ENCODE measurements at regions not wholly inside any gene's neighbourhood (a gene's known extent, or its start where the extent isn't known, plus 50 kb on each side); places are given as distances from the start of the nearest gene placed in this dataset.

GRCh38 chr2:238587776-238588660 is 161.3 kb downstream of the ASB1 start:
- H3K4me3 ChIP-seq (ENCODE audit: low read length): no peak overlapping the region
- no peaks in the 10 kb centered on the region for H3K79me2 ChIP-seq (ENCODE audit: low read length)
- H3K27me3 ChIP-seq (ENCODE audit: low read depth, low read length): no peaks in the 10 kb centered on the region
- TF ChIP-seq EZH2phosphoT487 (IDR thresholded peaks at IDR 0.05; ENCODE audit: low read depth): no peak
- TF ChIP-seq, protein P1, sequence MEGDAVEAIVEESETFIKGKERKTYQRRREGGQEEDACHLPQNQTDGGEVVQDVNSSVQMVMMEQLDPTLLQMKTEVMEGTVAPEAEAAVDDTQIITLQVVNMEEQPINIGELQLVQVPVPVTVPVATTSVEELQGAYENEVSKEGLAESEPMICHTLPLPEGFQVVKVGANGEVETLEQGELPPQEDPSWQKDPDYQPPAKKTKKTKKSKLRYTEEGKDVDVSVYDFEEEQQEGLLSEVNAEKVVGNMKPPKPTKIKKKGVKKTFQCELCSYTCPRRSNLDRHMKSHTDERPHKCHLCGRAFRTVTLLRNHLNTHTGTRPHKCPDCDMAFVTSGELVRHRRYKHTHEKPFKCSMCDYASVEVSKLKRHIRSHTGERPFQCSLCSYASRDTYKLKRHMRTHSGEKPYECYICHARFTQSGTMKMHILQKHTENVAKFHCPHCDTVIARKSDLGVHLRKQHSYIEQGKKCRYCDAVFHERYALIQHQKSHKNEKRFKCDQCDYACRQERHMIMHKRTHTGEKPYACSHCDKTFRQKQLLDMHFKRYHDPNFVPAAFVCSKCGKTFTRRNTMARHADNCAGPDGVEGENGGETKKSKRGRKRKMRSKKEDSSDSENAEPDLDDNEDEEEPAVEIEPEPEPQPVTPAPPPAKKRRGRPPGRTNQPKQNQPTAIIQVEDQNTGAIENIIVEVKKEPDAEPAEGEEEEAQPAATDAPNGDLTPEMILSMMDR (IDR thresholded peaks at IDR 0.05; ENCODE audit: low read depth, low read length): no peak
- H3K4me2 ChIP-seq (ENCODE audit: low read length): no peak overlapping the region
- H3K27ac ChIP-seq (ENCODE audit: low read length): no peak overlapping the region
- H3K9ac ChIP-seq (ENCODE audit: low read length): no peak overlapping the region
- H4K20me1 ChIP-seq (ENCODE audit: insufficient read depth, low read length): no peaks in the 10 kb centered on the region
- H3K36me3 ChIP-seq (replicated peaks; ENCODE audit: low read depth, low read length): no peaks in the 10 kb centered on the region
- no peak overlapping the region for H2AFZ ChIP-seq (ENCODE audit: low read depth, low read length)
- no peaks in the 10 kb centered on the region for H3K4me1 ChIP-seq (ENCODE audit: low read length)
- no peaks in the 10 kb centered on the region for H3K9me3 ChIP-seq (ENCODE audit: insufficient read depth, low read length)

- no peak overlapping the region for H3K4me3 ChIP-seq (ENCODE audit: low read length)
- no peak overlapping the region for H2AFZ ChIP-seq (ENCODE audit: low read depth, low read length)
- no peak overlapping the region for H3K27ac ChIP-seq (ENCODE audit: low read length)
- no peaks in the 10 kb centered on the region for H4K20me1 ChIP-seq (ENCODE audit: insufficient read depth, low read length)
- no peaks in the 10 kb centered on the region for H3K9me3 ChIP-seq (ENCODE audit: insufficient read depth, low read length)
- no peaks in the 10 kb centered on the region for H3K4me1 ChIP-seq (ENCODE audit: low read length)
- H3K36me3 ChIP-seq (replicated peaks; ENCODE audit: low read depth, low read length): no peaks in the 10 kb centered on the region
- no peak overlapping the region for H3K9ac ChIP-seq (ENCODE audit: low read length)
- H3K27me3 ChIP-seq (ENCODE audit: low read depth, low read length): no peaks in the 10 kb centered on the region
- H3K4me2 ChIP-seq (ENCODE audit: low read length): no peak overlapping the region
- no peaks in the 10 kb centered on the region for H3K79me2 ChIP-seq (ENCODE audit: low read length)
- TF ChIP-seq, protein P1 (IDR thresholded peaks at IDR 0.05; ENCODE audit: low read depth, low read length): no peak
- TF ChIP-seq EZH2phosphoT487 (IDR thresholded peaks at IDR 0.05; ENCODE audit: low read depth): no peak
Measured at GRCh38 chr2:238589591-238590460, 163.1 kb downstream of the ASB1 start.

GRCh38 chr2:238591732-238592131 is 165.0 kb downstream of the ASB1 start:
- Histone ChIP-seq H3K9ac (ENCODE audit: low read length) (no peak overlapping the region), H3K79me2 (ENCODE audit: low read length) (no peaks in the 10 kb centered on the region), H3K27ac (ENCODE audit: low read length) (no peak overlapping the region), H3K4me1 (ENCODE audit: low read length) (no peaks in the 10 kb centered on the region), H3K4me3 (ENCODE audit: low read length) (no peak overlapping the region), H3K9me3 (ENCODE audit: insufficient read depth, low read length) (no peaks in the 10 kb centered on the region), H2AFZ (ENCODE audit: low read depth, low read length) (no peak overlapping the region), H3K27me3 (ENCODE audit: low read depth, low read length) (no peaks in the 10 kb centered on the region), H3K36me3 (replicated peaks; ENCODE audit: low read depth, low read length) (no peaks in the 10 kb centered on the region), H4K20me1 (ENCODE audit: insufficient read depth, low read length) (no peaks in the 10 kb centered on the region), H3K4me2 (ENCODE audit: low read length) (no peak overlapping the region)
- TF ChIP-seq, protein P1 (IDR thresholded peaks at IDR 0.05; ENCODE audit: low read depth, low read length): no peak
- TF ChIP-seq EZH2phosphoT487 (IDR thresholded peaks at IDR 0.05; ENCODE audit: low read depth): no peak

- Histone ChIP-seq H3K9me3 (ENCODE audit: insufficient read depth, low read length) (no peaks in the 10 kb centered on the region), H3K36me3 (replicated peaks; ENCODE audit: low read depth, low read length) (no peaks in the 10 kb centered on the region), H3K4me3 (ENCODE audit: low read length) (no peak overlapping the region), H3K4me1 (ENCODE audit: low read length) (no peaks in the 10 kb centered on the region), H3K27me3 (ENCODE audit: low read depth, low read length) (no peaks in the 10 kb centered on the region), H4K20me1 (ENCODE audit: insufficient read depth, low read length) (no peaks in the 10 kb centered on the region), H3K27ac (ENCODE audit: low read length) (no peak overlapping the region), H3K4me2 (ENCODE audit: low read length) (no peak overlapping the region), H2AFZ (ENCODE audit: low read depth, low read length) (no peak overlapping the region), H3K79me2 (ENCODE audit: low read length) (no peaks in the 10 kb centered on the region), H3K9ac (ENCODE audit: low read length) (no peak overlapping the region)
- TF ChIP-seq, protein P1 (IDR thresholded peaks at IDR 0.05; ENCODE audit: low read depth, low read length): no peak
- no peak for TF ChIP-seq EZH2phosphoT487 (IDR thresholded peaks at IDR 0.05; ENCODE audit: low read depth)
Measured at GRCh38 chr2:238593236-238593635, 166.5 kb downstream of the ASB1 start.
